Smooth muscle cell (in vitro differentiated cells): ENCODE measurements at regions not wholly inside any gene's neighbourhood (a gene's known extent, or its start where the extent isn't known, plus 50 kb on each side); places are given as distances from the start of the nearest gene placed in this dataset.

ENCODE experiments used
- DNase-seq: peaks from one replicate; lab custom pipeline; 2025; ENCODE audit not compliant: unreplicated experiment; lab: John Stamatoyannopoulos, UW
- H2AFZ ChIP-seq: fragments of 200-600 bp; sonication (generic); 2 replicates; pipeline ENCODE4 v1.6.0; 2016; ENCODE audit warnings: antibody characterized with exemption, low read depth, mild to moderate bottlenecking
- H3F3A ChIP-seq: fragments of 200-600 bp; sonication (generic); 2 replicates; pipeline ENCODE4 v1.6.0; 2017; ENCODE audit warnings: antibody characterized with exemption, low read depth
- H3K27ac ChIP-seq: fragments of 200-600 bp; sonication (generic); 2 replicates; pipeline ENCODE4 v1.5.1; 2016; ENCODE audit warnings: low read depth, mild to moderate bottlenecking
- H3K27me3 ChIP-seq: fragments of 200-600 bp; sonication (generic); 2 replicates; pipeline ENCODE4 v1.6.1; 2016; ENCODE audit warnings: low read depth, mild to moderate bottlenecking
- H3K36me3 ChIP-seq: fragments of 200-600 bp; sonication (generic); 2 replicates; pipeline ENCODE4 v1.5.1; 2016; ENCODE audit warnings: low read depth
- H3K4me1 ChIP-seq: fragments of 200-600 bp; sonication (generic); 2 replicates; pipeline ENCODE4 v1.5.1; 2016; ENCODE audit warnings: low read depth
- H3K4me2 ChIP-seq: fragments of 200-600 bp; sonication (generic); 2 replicates; pipeline ENCODE4 v1.6.0; 2016; ENCODE audit warnings: mild to moderate bottlenecking
- H3K4me3 ChIP-seq: fragments of 200-600 bp; sonication (generic); 2 replicates; pipeline ENCODE4 v1.5.1; 2016; ENCODE audit warnings: mild to moderate bottlenecking
- H3K79me2 ChIP-seq: fragments of 200-600 bp; sonication (generic); 2 replicates; pipeline ENCODE4 v1.6.0; 2016; ENCODE audit warnings: low read depth, mild to moderate bottlenecking
- H3K9ac ChIP-seq: fragments of 200-600 bp; sonication (generic); 2 replicates; pipeline ENCODE4 v1.6.0; 2016; ENCODE audit warnings: low read depth
- H3K9me3 ChIP-seq: fragments of 200-600 bp; sonication (generic); replicated peaks from 2 replicates; pipeline ENCODE4 v1.5.1; 2016; ENCODE audit warnings: low read depth
- H4K20me1 ChIP-seq: fragments of 200-600 bp; sonication (generic); 2 replicates; pipeline ENCODE4 v1.6.0; 2016; ENCODE audit warnings: low read depth
- CTCF ChIP-seq: fragments of 200-600 bp; sonication (generic); IDR thresholded peaks from 2 replicates; pipeline ENCODE4 v1.5.1; 2017; ENCODE audit warnings: borderline replicate concordance, mild to moderate bottlenecking, antibody characterized with exemption; ENCODE audit not compliant: insufficient read depth, poor library complexity, severe bottlenecking
- WGBS: methylation state at CpG from one replicate; pipeline ENCODE4 v1.1.7; 2016; ENCODE audit warnings: low lambda C conversion rate; 5-methylcytosine and 5-hydroxymethylcytosine counted together

- H3K36me3 ChIP-seq = no peaks in the 10 kb centered on the region
- H3K4me3 ChIP-seq = no peak overlapping the region
- no peak overlapping the region for H3K27ac ChIP-seq
- H3F3A ChIP-seq = peaks cover 10% of the 10 kb centered on the region
- no peak for DNase-seq
- H3K79me2 ChIP-seq = no peaks in the 10 kb centered on the region
- WGBS = 89% methylated on average over 10 of the region's 10 CpGs
- no peaks in the 10 kb centered on the region for H4K20me1 ChIP-seq
- H3K9ac ChIP-seq = no peak overlapping the region
- no peak for TF ChIP-seq CTCF
- no peak overlapping the region for H2AFZ ChIP-seq
- H3K4me2 ChIP-seq = no peak overlapping the region
- H3K27me3 ChIP-seq = no peaks in the 10 kb centered on the region
- H3K4me1 ChIP-seq = peaks cover 8% of the 10 kb centered on the region
- no peaks in the 10 kb centered on the region for H3K9me3 ChIP-seq
Observed at GRCh38 chr18:75548353-75548905, 120.9 kb upstream of the SMIM21 start.

GRCh38 chr18:75546964-75547363 is 119.5 kb upstream of the SMIM21 start:
- 86% methylated on average over 7 of the region's 7 CpGs for WGBS

GRCh38 chr18:75545189-75545588 is 117.7 kb upstream of the SMIM21 start:
- H3K9ac ChIP-seq = peak overlapping the region; percentile 15
- peak overlapping the region; percentile 89 for H3K27ac ChIP-seq
- H3K36me3 ChIP-seq = no peaks in the 10 kb centered on the region
- H3F3A ChIP-seq = peaks cover 13% of the 10 kb centered on the region
- DNase-seq = no peak
- no peak overlapping the region for H3K4me3 ChIP-seq
- no peaks in the 10 kb centered on the region for H3K9me3 ChIP-seq
- no peaks in the 10 kb centered on the region for H3K79me2 ChIP-seq
- 61% methylated on average over 6 of the region's 6 CpGs for WGBS
- TF ChIP-seq CTCF = no peak
- peak overlapping the region; percentile 63 for H3K4me2 ChIP-seq
- no peaks in the 10 kb centered on the region for H4K20me1 ChIP-seq
- no peaks in the 10 kb centered on the region for H3K27me3 ChIP-seq
- H3K4me1 ChIP-seq = peaks cover 8% of the 10 kb centered on the region
- no peak overlapping the region for H2AFZ ChIP-seq

More at GRCh38 chr18:75546964-75547363, 119.5 kb upstream of the SMIM21 start:
- no peaks in the 10 kb centered on the region for H3K9me3 ChIP-seq
- H3F3A ChIP-seq = peaks cover 13% of the 10 kb centered on the region
- no peaks in the 10 kb centered on the region for H3K27me3 ChIP-seq
- no peak for DNase-seq
- no peak overlapping the region for H3K4me2 ChIP-seq
- no peaks in the 10 kb centered on the region for H3K36me3 ChIP-seq
- peaks cover 8% of the 10 kb centered on the region for H3K4me1 ChIP-seq
- no peak overlapping the region for H2AFZ ChIP-seq
- H3K79me2 ChIP-seq = no peaks in the 10 kb centered on the region
- H3K4me3 ChIP-seq = no peak overlapping the region
- H3K9ac ChIP-seq = no peak overlapping the region
- no peak overlapping the region for H3K27ac ChIP-seq
- no peaks in the 10 kb centered on the region for H4K20me1 ChIP-seq
- TF ChIP-seq CTCF = no peak

- no peak for DNase-seq
- Histone ChIP-seq H3K27me3 (no peaks in the 10 kb centered on the region), H3K79me2 (no peaks in the 10 kb centered on the region), H3K27ac (peak overlapping the region; percentile 89), H3K4me3 (no peak overlapping the region), H3K9ac (peak overlapping the region; percentile 35), H3K36me3 (no peaks in the 10 kb centered on the region), H3K4me2 (peak overlapping the region; percentile 63), H3K9me3 (no peaks in the 10 kb centered on the region), H3K4me1 (peaks cover 8% of the 10 kb centered on the region), H4K20me1 (no peaks in the 10 kb centered on the region), H2AFZ (peak overlapping the region; percentile 8), H3F3A (peaks cover 13% of the 10 kb centered on the region)
- no peak for TF ChIP-seq CTCF
- 14% methylated on average over 5 of the region's 5 CpGs for WGBS
Observed at GRCh38 chr18:75544496-75544895, 117.0 kb upstream of the SMIM21 start.
